Renal pelvis (tissue), 1 donor: ENCODE measurements at regions not wholly inside any gene's neighbourhood (a gene's known extent, or its start where the extent isn't known, plus 50 kb on each side); places are given as distances from the start of the nearest gene placed in this dataset.
"Not testable (repeated sequence)": the region's sequence is repeated elsewhere in the genome, so short reads cannot be mapped to it uniquely, and the experiment has no call there.

Source experiments
- DNase-seq: peaks from one replicate; pipeline ENCODE4 v3.0.0-alpha.2; 2013

DNA sequence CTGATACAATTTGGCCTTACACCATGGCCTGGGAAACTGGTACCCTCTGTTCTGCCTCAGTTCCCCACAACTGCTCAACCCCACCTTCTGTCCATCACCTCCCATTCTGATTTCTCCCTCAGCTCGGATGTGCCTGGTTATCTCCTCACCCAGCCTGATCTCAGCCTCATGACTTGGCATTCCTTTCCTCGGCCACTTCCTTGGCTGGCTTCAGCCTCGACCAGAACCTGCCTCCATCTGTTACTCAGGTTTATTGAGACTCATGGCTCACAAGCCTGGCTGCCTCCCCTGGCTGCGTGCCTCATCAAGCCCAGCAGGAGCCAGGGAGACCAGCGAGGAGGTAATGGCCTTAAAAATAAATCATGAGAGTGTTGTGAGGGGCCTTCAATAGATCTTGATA lies 356.2 kb upstream of the SPRED2 start:
- DNase-seq, result no peak

DNA sequence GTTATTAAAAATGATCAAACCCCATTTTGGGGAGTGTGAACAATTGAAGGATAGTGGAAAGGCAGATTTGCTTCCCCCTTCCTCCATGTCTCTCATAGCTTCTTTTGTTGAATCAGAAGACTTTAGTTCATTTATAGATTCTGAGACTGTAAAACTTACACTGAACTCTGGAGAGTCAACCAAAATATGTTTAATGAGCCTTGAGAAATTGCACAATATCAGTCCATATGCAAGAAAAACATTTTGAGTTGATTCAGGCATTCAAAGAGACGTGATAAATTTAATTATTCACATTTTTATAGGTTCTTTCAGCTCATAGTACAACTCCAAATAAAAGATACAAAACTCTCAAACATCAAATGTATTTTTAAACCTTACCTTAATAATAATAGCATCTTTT lies 354.4 kb upstream of the SPRED2 start:
- DNase-seq, result no peak

DNA sequence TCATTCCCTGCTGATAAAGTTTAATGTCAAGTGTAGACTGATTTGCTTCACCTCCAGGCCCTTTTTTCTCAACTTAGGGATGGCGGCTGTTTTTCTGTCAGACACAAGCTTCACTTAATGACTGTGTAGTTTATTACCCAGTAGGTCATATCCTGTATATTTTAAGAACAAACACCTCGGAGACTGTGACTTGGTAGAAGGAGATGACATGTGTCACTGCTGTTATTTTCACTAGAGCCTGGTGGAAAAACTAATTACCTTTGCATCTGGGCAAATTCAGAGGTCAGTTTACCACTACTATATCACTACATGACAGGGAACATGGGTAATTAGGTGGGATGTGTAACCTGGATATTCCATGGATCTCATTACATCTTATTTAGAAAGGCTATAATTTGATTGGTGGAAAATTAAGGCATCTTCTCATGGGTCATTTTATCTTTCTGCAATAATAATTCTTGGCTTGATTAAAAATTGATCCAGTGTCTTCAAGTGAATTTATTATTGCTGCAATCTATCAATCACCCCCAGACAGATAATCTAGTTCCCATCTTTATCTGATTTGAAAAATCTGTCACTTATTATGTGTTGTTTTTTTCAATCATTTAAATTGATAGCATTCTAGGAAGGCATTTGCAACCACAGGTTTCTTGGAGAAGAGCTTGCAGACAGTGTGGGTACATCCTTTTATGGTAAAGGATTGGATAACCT lies 353.8 kb upstream of the SPRED2 start:
- peak; percentile 72 for DNase-seq

DNA sequence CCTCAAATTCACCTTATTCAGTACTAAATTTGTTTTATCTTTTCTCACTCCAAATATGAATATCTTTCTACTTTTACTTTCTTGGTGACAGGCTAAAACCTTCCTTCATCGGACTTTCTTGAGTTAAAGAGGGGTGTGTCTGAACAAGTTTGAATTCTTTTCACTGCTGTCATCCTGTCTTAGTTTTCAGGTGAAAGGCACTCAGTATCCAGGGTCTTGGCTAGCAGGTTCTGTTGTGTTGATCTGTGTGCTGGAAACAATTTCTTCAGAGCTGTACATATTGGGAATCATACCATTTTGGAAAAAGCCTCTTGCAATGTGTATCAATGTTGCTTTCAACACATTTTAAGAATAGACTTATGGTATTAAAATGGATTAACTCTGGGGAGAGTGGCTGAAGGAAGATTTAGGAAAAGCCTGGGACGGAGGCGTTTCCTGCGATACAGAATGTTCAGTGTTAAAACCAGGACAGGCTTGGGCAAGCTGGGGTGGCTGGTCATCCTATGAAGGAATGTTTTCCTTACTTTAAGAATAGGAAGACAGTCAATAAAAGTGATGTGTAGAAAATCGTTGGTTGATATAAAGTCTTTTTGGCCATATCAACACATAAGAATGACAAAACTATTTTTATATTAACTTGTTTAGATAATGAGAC lies 350.7 kb upstream of the SPRED2 start:
- DNase-seq, result no peak

DNA sequence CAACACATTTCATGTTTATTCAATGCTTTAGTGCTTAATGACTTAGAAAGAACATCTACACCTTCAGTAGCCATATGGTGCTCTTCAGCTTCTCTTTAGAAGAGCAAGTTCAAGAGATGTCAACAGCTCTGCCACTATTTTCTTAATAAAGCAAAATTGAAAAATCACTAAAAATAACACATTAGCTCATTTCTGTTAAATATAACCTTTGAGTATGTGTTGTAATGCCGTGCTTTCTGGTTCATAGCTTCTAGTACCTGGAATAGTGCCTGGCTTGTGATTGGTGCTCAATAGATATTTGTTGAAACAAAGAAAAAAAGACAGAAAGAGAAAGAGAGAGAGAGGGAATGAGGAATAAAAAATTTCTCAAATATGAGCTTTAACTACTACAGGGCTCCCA lies 349.8 kb upstream of the SPRED2 start:
- no peak for DNase-seq

DNA sequence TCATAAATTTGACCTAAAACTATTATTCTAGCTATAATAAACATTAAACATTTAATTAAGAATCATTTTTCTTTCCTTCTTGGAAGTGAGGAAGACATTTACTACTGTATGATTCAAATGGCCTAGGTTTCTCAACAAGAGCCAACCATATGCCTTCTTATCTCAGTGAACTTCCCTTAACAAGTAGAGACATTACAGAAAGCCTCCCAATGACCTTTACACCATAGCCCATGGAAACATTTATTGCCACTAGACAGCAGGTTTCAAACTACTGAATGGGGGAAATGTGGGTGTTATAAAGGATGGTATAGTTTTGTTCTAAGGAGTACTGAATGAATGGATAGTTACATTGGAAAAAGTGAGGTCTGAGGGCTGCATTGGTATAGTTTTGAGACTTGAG lies 349.4 kb upstream of the SPRED2 start:
- no peak for DNase-seq

DNA sequence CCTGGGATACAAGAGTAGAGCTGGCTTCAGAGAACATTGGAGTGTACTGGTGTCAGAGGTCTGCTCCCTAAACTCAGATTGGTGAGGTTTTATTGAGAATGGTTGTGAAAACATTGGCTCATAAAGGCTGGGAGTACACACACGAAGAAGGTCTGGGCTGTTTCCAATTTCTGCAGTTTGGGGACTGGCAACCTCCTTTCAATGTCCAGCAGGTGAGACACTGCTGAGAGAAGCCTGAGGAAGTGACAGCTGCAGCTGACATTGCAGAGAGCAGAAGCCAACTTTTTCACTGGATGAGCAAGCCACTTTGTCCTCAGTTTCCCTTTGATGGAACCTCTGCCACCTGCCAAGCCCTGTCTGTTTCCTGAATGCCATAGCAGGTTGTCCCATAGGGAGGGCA lies 346.6 kb upstream of the SPRED2 start:
- DNase-seq, result no peak

DNA sequence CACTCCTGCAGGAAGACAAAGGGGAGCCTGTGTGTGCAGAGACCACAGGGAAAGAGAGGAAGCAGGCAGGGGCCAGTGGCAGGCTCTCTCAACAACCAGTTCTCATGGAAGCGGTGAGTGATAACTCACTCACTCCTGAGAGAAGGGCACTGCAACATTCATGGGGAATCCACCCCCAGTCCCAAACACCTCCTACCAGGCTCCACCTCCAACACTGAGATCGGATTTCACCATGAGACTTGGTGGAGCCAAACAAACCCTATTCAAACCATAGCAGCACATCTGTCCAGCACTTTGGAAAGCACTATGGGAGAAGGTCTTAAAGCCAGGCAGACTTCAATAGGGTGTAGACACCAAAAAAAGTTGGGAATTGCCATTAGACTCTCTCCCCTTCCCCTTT lies 345.7 kb upstream of the SPRED2 start:
- no peak for DNase-seq

DNA sequence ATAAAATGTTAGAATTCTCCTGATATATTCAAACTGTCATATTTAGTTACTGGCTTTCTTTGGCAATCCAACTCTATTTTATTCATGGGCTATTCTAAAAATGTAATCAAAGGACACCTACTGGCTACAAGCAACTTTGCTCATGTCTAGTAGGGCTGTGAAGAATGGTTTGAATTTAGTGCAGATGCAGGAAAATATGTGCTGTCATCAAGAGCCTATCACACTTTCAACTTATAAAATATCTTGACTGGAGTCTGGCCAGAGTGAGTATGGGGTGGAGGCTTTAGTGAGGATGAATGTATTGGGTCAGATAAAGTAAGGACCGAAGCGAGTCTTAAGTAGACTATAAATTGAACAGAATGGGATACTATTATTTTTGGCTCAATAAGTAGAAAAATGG lies 343.4 kb upstream of the SPRED2 start:
- peak; percentile 21 for DNase-seq

DNA sequence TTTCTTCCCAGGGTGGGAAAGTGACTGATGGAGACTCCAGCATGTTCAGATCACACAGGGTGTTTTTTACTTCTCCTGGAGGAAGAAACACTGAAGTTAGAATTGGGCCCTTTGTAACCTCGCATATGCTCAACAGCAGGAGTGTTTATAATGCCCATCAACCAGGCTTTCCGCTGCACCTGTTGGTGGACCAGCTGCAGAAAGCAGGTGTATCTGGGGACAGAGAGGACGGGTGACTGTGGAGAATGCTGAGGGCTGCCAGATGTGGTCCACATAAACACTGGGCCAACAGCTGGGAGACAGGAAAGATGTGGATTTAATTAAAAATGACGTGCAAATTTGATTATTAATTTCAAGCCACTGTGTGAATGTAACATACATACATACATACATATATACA lies 335.5 kb upstream of the SPRED2 start:
- no peak for DNase-seq

DNA sequence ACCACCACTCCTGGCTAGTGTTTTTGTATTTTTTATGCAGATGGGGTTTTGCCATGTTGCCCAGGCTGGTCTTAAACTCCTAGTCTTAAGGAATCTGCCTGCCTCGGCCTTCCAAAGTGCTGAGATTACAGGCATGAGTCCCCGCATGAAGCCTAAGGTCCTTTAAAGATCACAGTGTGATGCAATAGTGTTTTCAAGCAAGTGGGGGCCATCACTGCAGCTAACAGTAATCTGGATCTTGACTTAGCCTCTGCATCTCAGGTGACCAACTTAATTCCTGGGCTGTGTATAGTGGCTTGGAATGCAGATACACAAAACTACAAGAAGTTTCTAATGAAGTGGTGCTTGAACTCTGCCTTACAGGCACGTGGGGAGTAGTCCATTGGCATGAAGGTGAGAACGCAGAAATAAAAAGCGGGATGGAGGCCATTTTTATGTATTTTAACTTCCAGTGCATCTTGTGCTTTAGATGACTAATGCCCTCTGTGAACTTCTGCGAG lies 334.4 kb upstream of the SPRED2 start:
- no peak for DNase-seq

DNA sequence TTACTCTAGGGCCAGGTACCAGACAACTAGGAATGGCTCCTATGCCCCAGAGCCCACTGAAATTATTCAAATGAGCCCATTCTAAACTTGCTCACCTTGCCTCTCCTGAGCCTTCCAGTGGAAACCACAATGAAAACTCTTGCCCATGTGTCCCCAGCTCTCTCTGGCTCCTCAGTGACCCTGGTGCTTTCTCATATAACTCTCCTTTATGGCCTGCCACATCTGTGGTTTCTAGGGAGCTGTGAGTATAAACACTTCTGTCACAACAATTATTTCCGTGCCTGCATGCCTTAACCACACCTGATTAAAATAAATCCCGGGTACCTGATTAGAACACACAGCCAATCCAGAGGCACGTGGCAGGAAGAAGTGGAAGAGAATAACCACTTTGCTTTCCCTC lies 333.0 kb upstream of the SPRED2 start:
- peak; percentile 38 for DNase-seq

DNA sequence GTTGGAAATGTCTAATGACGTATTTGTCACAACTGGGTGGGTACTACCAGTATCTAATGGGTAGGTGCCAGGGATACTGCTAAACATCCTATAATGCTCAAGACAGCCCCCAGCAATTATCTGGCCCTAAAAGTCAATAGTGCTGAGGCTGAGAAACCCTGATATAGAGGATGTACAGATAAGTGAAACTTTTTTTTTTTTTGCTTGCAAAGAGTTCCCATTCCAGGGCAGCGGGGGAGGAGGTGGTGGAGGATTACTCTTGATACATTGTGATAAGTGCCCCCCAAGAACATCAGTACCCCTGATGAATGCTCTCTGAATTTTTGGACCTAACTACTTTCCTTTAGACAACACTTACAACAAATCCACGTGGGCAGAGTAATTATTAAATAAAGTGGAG lies 329.7 kb upstream of the SPRED2 start:
- DNase-seq, result no peak

DNA sequence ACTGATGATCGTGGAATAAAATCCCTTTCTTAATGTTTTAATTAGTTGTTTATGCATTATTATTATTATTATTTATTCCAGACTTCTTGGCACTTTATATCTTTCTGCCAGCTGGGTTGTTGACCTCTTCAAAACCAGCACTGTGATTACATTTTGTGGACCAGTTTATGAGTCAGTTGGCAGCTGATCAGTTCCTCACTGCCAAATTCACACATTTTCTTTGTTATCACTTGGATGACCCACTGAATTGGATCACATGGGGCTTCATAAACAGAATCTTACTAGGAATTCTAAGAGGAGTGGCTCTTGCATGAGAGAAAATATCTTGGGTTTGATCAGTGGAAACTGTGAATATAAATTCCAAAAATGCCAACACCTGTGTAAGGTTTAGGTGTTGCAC lies 321.8 kb upstream of the SPRED2 start:
- DNase-seq, result no peak

DNA sequence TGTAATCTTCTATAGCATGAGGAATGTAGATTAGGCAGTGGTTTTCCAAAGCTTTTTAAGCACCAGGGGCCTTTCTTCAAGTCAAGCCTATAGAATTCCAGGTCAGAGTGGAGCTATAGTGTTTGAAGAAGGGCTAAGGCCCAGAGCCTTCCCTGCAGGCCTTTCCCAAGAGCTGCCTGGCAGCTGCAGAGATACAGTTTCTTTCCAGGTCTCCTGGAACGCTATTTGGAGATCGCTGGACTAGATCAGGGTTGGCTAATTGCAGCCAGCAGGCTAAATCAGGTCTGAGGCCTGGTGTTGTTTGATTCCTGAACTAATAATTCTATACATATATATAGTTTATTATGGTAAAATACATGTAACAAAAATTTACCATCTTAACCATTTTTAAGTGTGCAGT lies 319.0 kb upstream of the SPRED2 start:
- DNase-seq, result no peak

DNA sequence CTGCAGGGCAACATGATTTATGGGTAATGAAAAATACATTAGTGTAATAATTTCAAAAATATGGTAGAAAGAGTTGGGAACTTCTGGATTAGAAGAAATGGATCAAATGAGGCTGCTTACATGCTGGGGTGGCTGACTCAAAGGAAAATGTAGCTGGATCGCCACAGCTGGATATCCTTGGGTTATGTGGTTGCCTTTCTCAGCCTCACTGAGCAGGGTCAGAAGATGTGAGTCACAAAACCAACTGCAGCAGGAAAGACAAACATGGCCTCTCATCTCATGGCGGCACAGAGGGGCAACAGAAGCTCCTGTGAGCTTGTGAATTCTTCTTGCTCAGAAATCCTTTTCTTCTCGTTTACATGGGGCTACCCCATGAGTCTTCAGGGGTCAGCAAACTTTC lies 317.1 kb upstream of the SPRED2 start:
- no peak for DNase-seq

DNA sequence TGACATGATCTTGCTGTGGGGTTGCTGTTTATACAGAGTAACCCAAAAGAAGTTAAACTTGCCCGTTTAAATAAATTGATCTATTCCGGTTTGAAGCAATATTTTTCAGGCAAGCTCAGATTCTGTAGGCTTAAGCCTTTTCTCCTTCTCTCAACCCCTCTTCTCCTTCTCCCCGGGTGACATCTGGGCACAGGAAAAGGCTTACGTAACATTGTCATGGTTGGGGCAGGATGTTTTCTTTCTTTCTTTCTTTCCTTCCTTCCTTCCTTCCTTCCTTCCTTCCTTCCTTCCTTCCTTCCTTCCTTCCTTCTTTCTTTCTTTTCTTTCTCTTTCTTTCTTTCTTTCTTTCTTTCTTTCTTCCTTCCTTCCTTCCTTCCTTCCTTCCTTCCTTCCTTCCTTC lies 315.5 kb upstream of the SPRED2 start:
- DNase-seq, result not testable (repeated sequence)

DNA sequence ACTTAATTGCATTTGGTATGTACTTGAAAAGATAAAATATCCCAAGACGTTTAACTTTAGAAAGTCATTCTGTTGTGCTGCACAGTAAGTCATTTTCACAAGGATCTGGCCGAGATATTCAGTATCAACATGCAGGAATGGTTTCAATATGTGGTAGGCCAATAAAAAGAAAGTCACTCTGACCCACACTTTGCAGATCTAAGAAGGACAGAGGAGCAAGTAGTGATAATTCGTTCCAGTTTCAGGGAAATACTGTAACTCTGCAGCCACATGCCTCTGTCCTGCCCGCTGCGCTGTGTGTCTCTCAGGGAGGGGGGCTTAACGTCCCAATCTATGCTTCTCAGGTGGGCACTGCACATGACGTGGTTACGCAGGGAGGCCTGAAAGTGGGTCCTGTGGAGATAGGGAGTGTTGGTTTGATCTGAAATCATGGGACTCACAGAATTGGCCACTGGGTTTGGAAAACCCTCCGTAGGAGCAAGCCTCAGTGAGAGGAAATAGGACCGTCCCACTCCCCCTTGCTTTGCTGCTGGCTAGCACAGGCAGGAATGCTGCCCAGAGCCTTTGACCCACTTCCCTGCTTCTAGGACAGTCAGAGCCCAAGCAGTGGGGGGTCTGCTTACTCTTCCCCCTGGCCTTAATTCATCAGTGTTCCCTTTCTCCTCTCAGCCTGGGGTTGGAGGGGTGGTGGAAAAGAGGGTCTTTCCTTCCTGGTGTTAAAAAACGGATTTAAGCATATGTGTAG lies 314.7 kb upstream of the SPRED2 start:
- peak; percentile 15 for DNase-seq

DNA sequence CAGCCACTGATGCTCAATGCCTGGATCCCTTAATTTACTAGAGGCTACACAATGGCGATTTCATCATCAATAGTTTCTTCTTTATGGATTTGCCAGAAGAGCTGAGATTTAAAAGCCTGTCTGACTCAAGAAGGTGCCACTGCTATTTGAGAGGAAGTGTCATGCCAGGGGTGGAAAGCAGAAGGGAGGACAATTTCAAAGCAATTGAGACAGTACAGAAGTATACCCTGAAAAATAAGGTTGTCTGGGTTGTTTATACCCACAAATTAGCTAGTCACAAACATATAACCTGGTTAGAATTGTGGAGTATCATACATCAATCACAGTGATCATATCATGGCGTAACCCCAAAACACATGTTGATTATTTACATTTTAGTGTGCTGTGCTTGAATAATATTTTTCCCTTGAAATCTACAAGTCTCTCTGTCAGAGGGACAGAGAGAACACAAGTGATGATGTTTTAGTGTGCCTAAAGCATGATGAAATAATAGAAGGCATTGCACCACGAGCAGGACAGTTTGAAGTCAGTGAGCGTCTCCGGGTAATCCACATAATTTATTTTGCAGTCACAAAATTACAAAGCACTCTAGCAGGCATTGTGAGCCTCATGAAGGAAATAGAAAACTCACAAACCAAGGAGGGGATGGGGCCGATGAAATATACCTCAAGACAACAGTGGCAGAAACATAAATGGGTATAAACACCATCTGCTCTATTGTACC lies 312.2 kb upstream of the SPRED2 start:
- no peak for DNase-seq

DNA sequence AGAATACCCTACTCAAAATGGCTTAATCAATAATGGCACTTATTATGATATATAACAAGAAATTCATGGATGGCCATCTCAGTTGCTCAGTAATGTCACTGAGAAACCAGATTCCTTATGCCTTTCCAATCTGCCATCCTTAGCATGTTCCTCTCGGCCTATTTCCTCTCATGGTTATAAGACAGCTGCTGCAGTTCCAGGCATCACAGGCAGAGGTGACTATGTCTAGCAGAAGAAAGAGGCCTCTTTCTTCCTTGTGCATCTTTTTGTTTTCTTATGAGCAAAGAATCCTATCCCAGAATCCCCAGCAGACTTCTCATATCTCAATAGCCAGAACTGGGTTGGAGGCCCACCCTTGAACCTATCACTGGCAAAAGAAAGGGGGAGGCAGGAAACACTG lies 310.6 kb upstream of the SPRED2 start:
- no peak for DNase-seq

DNA sequence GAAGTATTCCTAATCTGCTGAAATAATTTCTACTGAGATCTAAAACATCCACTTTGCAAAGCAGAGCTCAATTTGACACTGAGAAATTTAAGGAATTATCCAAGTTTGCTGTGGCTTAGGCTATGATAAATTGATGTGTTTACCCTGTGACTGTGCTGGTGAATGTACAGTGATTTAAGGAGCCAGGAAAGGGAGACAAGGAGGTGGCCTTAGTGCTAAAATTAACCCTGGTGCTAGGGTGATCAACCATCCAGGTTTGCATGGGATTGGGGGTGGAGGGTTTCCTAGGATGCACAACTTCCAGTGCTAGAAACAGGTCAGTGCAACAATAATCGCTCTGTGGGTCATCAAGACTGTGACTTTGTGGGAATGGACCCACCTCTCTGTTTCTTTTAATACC lies 307.5 kb upstream of the SPRED2 start:
- no peak for DNase-seq

DNA sequence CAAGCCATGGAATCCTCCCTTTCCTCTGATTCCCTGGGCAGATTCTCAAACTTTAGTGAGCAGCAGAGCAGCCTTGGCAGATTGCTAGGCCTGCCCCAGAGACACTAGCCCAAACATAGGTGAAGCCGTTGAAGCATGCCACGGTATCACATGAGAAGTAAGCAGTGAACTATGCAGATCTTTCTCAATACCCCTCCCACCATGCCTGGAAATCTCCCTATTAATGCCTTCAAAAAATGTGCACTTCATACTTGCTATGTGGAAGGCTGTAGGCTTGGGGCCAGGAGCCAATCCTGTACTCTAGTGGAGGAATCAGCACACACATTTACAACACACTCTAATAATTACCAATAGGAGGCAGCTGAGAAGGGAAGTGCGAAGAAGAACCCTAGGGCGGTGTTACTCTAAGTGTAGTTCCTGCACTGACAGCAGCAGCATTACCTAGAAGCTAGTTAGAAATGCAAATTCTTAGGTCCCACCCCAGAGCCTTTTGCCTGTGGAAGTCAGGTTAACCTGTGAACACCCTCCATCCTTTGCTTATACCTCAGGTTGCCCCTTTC lies 305.1 kb upstream of the SPRED2 start:
- no peak for DNase-seq
